Liver (tissue), 8 donors: ENCODE measurements at regions not wholly inside any gene's neighbourhood (a gene's known extent, or its start where the extent isn't known, plus 50 kb on each side); places are given as distances from the start of the nearest gene placed in this dataset.

Experiments used
- DNase-seq: peaks from one replicate; pipeline ENCODE4 v3.0.0-alpha.2; 2017; ENCODE audit warnings: low spot score
- H3K27ac ChIP-seq, 2 donors: one replicate each; pipeline ENCODE4 v1.7.0; 2013; ENCODE audit warnings: inconsistent platforms in 2 of 2, low read length in 2 of 2, control low read depth in 1 of 2, low read depth in 1 of 2, mild to moderate bottlenecking in 1 of 2
- H3K27me3 ChIP-seq, 4 donors: one replicate each; pipeline versions ENCODE4 v1.6.1 to v1.7.0; 2013; ENCODE audit warnings: low read length in 3 of 4, inconsistent platforms in 1 of 4, mild to moderate bottlenecking in 1 of 4, moderate library complexity in 1 of 4; ENCODE audit not compliant: control insufficient read depth in 4 of 4, insufficient read depth in 4 of 4
- H3K36me3 ChIP-seq, 4 donors: one replicate each; pipeline versions ENCODE4 v1.6.1 to v1.7.0; 2013; ENCODE audit warnings: low read length in 3 of 4, mild to moderate bottlenecking in 3 of 4, low read depth in 1 of 4, moderate library complexity in 1 of 4; ENCODE audit not compliant: control insufficient read depth in 4 of 4, insufficient read depth in 3 of 4
- H3K4me1 ChIP-seq, 4 donors: one replicate each; pipeline versions ENCODE4 v1.6.1 to v1.7.0; 2013; ENCODE audit warnings: low read length in 3 of 4, mild to moderate bottlenecking in 3 of 4, moderate library complexity in 1 of 4; ENCODE audit not compliant: control insufficient read depth in 4 of 4, insufficient read depth in 4 of 4
- H3K4me3 ChIP-seq, 3 donors: one replicate each; pipeline versions ENCODE4 v1.6.1 to v1.7.0; 2013; ENCODE audit warnings: low read length in 3 of 3, control low read depth in 1 of 3, low read depth in 1 of 3, mild to moderate bottlenecking in 1 of 3
- H3K9ac ChIP-seq, 2 donors: one replicate each; pipeline ENCODE4 v1.7.0; 2013; ENCODE audit warnings: low read length in 2 of 2, mild to moderate bottlenecking in 2 of 2, moderate library complexity in 2 of 2, control low read depth in 1 of 2, low read depth in 1 of 2
- H3K9me3 ChIP-seq, 4 donors: one replicate each; pipeline versions ENCODE4 v1.6.1 to v1.7.0; 2013; ENCODE audit warnings: low read length in 3 of 4; ENCODE audit not compliant: control insufficient read depth in 4 of 4
- EGR1 ChIP-seq, 2 donors: IDR thresholded peaks; 2 replicates each; pipeline ENCODE4 v1.6.1; 2016 to 2018; ENCODE audit warnings: antibody characterized with exemption in 2 of 2, low read depth in 2 of 2
- FOXA1 ChIP-seq: IDR thresholded peaks from 2 replicates; pipeline ENCODE4 v1.6.1; 2016; ENCODE audit warnings: antibody characterized with exemption
- FOXA2 ChIP-seq: IDR thresholded peaks from 2 replicates; pipeline ENCODE4 v1.6.1; 2016; ENCODE audit warnings: antibody characterized with exemption
- GABPA ChIP-seq, 2 donors: IDR thresholded peaks in 1 of 2; conservative IDR thresholded peaks in 1 of 2; 2 replicates each; pipeline ENCODE4 v1.6.1; 2016; ENCODE audit warnings: antibody characterized with exemption in 2 of 2, mild to moderate bottlenecking in 1 of 2, moderate library complexity in 1 of 2
- HNF4A ChIP-seq, 2 donors: conservative IDR thresholded peaks; 2 replicates each; pipeline ENCODE4 v1.6.1; 2016; ENCODE audit warnings: antibody characterized with exemption in 2 of 2, mild to moderate bottlenecking in 2 of 2
- HNF4G ChIP-seq: IDR thresholded peaks from 2 replicates; pipeline ENCODE4 v1.6.1; 2016; ENCODE audit warnings: antibody characterized with exemption
- JUND ChIP-seq, 2 donors: IDR thresholded peaks; 2 replicates each; pipeline ENCODE4 v1.6.1; 2016; ENCODE audit warnings: antibody characterized with exemption in 2 of 2
- NR2F2 ChIP-seq: IDR thresholded peaks from 2 replicates; pipeline ENCODE4 v1.6.1; 2016; ENCODE audit warnings: antibody characterized with exemption
- RAD21 ChIP-seq, 2 donors: IDR thresholded peaks; 2 replicates each; pipeline ENCODE4 v1.6.1; 2016; ENCODE audit warnings: antibody characterized with exemption in 2 of 2, mild to moderate bottlenecking in 2 of 2
- REST ChIP-seq: IDR thresholded peaks from 2 replicates; pipeline ENCODE4 v1.6.1; 2016; ENCODE audit warnings: antibody characterized with exemption, mild to moderate bottlenecking
- RXRA ChIP-seq, 2 donors: IDR thresholded peaks; 2 replicates each; pipeline ENCODE4 v1.6.1; 2017 to 2018; ENCODE audit warnings: antibody characterized with exemption in 2 of 2, mild to moderate bottlenecking in 1 of 2
- SP1 ChIP-seq: IDR thresholded peaks from 2 replicates; pipeline ENCODE4 v1.6.1; 2018; ENCODE audit warnings: antibody characterized with exemption, mild to moderate bottlenecking
- TAF1 ChIP-seq: conservative IDR thresholded peaks from 2 replicates; pipeline ENCODE4 v1.6.1; 2016; ENCODE audit warnings: antibody characterized with exemption, mild to moderate bottlenecking
- YY1 ChIP-seq: IDR thresholded peaks from 2 replicates; pipeline ENCODE4 v1.6.1; 2016; ENCODE audit warnings: antibody characterized with exemption, mild to moderate bottlenecking
- WGBS: extraction: QIAGEN DNeasy Blood & Tissue Kit; methylation state at CpG from one replicate; pipeline ENCODE4 v1.1.7; 2013; 5-methylcytosine and 5-hydroxymethylcytosine counted together
- TF ChIP-seq, protein P1 (sequence below): IDR thresholded peaks from 2 replicates; pipeline ENCODE4 v1.6.1; 2016; ENCODE audit warnings: antibody characterized with exemption
- TF ChIP-seq, protein P2 (sequence below): fragments of 150-350 bp; IDR thresholded peaks from 2 replicates; pipeline ENCODE4 v1.5.1; 2017; ENCODE audit warnings: improper control_type of control experiment, low read depth, low read length; ENCODE audit not compliant: missing input control
- TF ChIP-seq, protein P3 (sequence below): IDR thresholded peaks from 2 replicates; pipeline ENCODE4 v1.6.1; 2016; ENCODE audit warnings: antibody characterized with exemption
- TF ChIP-seq, protein P4 (sequence below): IDR thresholded peaks from 2 replicates; pipeline ENCODE4 v1.6.1; 2016; ENCODE audit warnings: antibody characterized with exemption
- donor health status: healthy.
- donor health status: healthy.
- donor health status: healthy.
- donor health status: healthy.
- donor health status: healthy.

GRCh38 chr6:134698228-134698627 is 251.7 kb downstream of the ALDH8A1 start:
- H3K36me3 ChIP-seq = no peaks in the 10 kb centered on the region
- H3K4me3 ChIP-seq = no peak overlapping the region
- H3K9ac ChIP-seq = no peak overlapping the region
- no peaks in the 10 kb centered on the region for H3K4me1 ChIP-seq
- TF ChIP-seq, protein P1, sequence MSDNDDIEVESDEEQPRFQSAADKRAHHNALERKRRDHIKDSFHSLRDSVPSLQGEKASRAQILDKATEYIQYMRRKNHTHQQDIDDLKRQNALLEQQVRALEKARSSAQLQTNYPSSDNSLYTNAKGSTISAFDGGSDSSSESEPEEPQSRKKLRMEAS = no peak
- TF ChIP-seq SP1 (no peak), HNF4G (no peak), TAF1 (no peak), RAD21 (IDR thresholded peaks at IDR 0.05) (no peak), FOXA2 (no peak)
- TF ChIP-seq, protein P2, sequence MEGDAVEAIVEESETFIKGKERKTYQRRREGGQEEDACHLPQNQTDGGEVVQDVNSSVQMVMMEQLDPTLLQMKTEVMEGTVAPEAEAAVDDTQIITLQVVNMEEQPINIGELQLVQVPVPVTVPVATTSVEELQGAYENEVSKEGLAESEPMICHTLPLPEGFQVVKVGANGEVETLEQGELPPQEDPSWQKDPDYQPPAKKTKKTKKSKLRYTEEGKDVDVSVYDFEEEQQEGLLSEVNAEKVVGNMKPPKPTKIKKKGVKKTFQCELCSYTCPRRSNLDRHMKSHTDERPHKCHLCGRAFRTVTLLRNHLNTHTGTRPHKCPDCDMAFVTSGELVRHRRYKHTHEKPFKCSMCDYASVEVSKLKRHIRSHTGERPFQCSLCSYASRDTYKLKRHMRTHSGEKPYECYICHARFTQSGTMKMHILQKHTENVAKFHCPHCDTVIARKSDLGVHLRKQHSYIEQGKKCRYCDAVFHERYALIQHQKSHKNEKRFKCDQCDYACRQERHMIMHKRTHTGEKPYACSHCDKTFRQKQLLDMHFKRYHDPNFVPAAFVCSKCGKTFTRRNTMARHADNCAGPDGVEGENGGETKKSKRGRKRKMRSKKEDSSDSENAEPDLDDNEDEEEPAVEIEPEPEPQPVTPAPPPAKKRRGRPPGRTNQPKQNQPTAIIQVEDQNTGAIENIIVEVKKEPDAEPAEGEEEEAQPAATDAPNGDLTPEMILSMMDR = no peak
- 96% methylated on average over 1 of the region's 1 CpG for WGBS
- DNase-seq = no peak
- no peaks in the 10 kb centered on the region for H3K27me3 ChIP-seq
- H3K9me3 ChIP-seq = no peaks in the 10 kb centered on the region
- H3K27ac ChIP-seq = no peak overlapping the region

GRCh38 chr6:134692008-134692407 is 257.9 kb downstream of the ALDH8A1 start:
- no peaks in the 10 kb centered on the region for H3K4me1 ChIP-seq
- H3K27me3 ChIP-seq = no peaks in the 10 kb centered on the region
- no peak overlapping the region for H3K4me3 ChIP-seq
- TF ChIP-seq, protein P3, sequence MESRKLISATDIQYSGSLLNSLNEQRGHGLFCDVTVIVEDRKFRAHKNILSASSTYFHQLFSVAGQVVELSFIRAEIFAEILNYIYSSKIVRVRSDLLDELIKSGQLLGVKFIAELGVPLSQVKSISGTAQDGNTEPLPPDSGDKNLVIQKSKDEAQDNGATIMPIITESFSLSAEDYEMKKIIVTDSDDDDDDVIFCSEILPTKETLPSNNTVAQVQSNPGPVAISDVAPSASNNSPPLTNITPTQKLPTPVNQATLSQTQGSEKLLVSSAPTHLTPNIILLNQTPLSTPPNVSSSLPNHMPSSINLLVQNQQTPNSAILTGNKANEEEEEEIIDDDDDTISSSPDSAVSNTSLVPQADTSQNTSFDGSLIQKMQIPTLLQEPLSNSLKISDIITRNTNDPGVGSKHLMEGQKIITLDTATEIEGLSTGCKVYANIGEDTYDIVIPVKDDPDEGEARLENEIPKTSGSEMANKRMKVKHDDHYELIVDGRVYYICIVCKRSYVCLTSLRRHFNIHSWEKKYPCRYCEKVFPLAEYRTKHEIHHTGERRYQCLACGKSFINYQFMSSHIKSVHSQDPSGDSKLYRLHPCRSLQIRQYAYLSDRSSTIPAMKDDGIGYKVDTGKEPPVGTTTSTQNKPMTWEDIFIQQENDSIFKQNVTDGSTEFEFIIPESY = no peak
- TF ChIP-seq FOXA1 (no peak), RXRA (IDR thresholded peaks at IDR 0.05) (no peak), HNF4A (conservative IDR thresholded peaks at IDR 0.05) (no peak), RAD21 (IDR thresholded peaks at IDR 0.05) (no peak), FOXA2 (no peak), GABPA (IDR thresholded peaks at IDR 0.05 in 1 of 2, conservative IDR thresholded peaks at IDR 0.05 in 1 of 2) (no peak), EGR1 (IDR thresholded peaks at IDR 0.05; ENCODE audit: low read depth in 2 of 2) (no peak), TAF1 (no peak), SP1 (no peak), JUND (IDR thresholded peaks at IDR 0.05) (no peak), HNF4G (no peak), NR2F2 (no peak), REST (no peak), YY1 (no peak)
- TF ChIP-seq, protein P4, sequence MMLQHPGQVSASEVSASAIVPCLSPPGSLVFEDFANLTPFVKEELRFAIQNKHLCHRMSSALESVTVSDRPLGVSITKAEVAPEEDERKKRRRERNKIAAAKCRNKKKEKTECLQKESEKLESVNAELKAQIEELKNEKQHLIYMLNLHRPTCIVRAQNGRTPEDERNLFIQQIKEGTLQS = no peak
- TF ChIP-seq, protein P1 = no peak
- TF ChIP-seq, protein P2 = no peak
- no peak for DNase-seq
- no peak overlapping the region for H3K9ac ChIP-seq
- 87% methylated on average over 3 of the region's 3 CpGs for WGBS
- H3K27ac ChIP-seq = no peak overlapping the region
- H3K36me3 ChIP-seq = no peaks in the 10 kb centered on the region
- H3K9me3 ChIP-seq = no peaks in the 10 kb centered on the region
